ENCODE measurements at regions not wholly inside any gene's neighbourhood (a gene's known extent, or its start where the extent isn't known, plus 50 kb on each side); places are given as distances from the start of the nearest gene placed in this dataset.

DNA sequence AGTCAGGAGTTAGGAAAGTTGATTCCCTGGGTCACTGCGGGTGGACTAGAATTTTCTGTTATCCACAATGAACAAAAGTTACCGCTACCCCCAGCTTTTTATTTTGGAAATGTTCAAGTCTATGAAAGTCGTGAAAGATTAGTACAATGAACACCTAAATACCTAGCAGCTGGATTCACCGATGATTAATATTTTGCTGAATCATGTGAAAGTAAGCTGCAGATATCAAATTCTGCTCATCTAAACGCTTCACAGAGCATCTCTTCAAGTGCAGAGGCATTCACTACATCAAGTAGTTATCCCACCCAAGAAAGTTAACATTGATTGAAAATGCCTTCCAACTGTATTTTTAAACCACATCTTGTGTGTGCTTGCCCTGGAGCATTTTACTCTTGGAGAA lies 729.0 kb upstream of the NR2F2 start:
- TF ChIP-seq, protein P1, sequence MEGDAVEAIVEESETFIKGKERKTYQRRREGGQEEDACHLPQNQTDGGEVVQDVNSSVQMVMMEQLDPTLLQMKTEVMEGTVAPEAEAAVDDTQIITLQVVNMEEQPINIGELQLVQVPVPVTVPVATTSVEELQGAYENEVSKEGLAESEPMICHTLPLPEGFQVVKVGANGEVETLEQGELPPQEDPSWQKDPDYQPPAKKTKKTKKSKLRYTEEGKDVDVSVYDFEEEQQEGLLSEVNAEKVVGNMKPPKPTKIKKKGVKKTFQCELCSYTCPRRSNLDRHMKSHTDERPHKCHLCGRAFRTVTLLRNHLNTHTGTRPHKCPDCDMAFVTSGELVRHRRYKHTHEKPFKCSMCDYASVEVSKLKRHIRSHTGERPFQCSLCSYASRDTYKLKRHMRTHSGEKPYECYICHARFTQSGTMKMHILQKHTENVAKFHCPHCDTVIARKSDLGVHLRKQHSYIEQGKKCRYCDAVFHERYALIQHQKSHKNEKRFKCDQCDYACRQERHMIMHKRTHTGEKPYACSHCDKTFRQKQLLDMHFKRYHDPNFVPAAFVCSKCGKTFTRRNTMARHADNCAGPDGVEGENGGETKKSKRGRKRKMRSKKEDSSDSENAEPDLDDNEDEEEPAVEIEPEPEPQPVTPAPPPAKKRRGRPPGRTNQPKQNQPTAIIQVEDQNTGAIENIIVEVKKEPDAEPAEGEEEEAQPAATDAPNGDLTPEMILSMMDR (IDR thresholded peaks at IDR 0.05; ENCODE audit: borderline replicate concordance, extremely low read depth, low read length, poor library complexity, severe bottlenecking), result no peak
- no peak for TF ChIP-seq EZH2 (IDR thresholded peaks at IDR 0.05; ENCODE audit: borderline replicate concordance, low read depth, low read length, severe bottlenecking)
